ENCODE measurements at regions not wholly inside any gene's neighbourhood (a gene's known extent, or its start where the extent isn't known, plus 50 kb on each side); places are given as distances from the start of the nearest gene placed in this dataset.

- TF ChIP-seq CHD7 (IDR thresholded peaks at IDR 0.05; ENCODE audit: insufficient replicate concordance, low read length) (no peak), POU5F1 (IDR thresholded peaks at IDR 0.05; ENCODE audit: low read depth, low read length) (no peak)
Measured at GRCh38 chr9:26574256-26574655, 318.3 kb downstream of the CAAP1 start (continued).
